ENCODE measurements at regions not wholly inside any gene's neighbourhood (a gene's known extent, or its start where the extent isn't known, plus 50 kb on each side); places are given as distances from the start of the nearest gene placed in this dataset.

DNA sequence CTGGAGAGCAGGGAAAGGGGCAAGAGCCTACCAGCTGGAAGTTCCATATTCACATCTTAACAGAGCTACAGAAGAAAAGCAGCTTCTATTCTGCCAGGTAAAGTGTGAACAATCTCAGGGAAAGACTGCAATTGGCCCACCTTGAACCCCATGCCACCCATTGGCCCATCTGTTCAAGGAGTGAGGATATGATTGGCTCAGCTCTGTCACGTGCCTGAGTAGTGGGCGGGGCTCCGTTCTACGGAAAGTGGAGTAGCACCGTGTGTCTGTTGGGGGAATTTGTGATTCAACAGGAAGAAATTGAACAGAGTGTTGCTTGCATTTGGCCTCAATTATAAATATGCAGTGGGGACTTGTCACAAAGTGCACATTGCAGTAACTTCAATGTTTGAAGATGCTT is 81.8 kb downstream of the MINAR1 start:
- Mint-ChIP-seq H3K27me3 (ENCODE audit: unreplicated experiment) (peaks cover 32% of the 10 kb centered on the region), H3K36me3 (ENCODE audit: insufficient read depth, unreplicated experiment) (no peaks in the 10 kb centered on the region), H3K4me3 (ENCODE audit: low read depth, unreplicated experiment) (no peak overlapping the region), H3K9me3 (ENCODE audit: low read depth, unreplicated experiment) (no peaks in the 10 kb centered on the region), H3K4me1 (ENCODE audit: low read depth, unreplicated experiment) (no peaks in the 10 kb centered on the region), H3K27ac (ENCODE audit: unreplicated experiment) (no peak overlapping the region)
- DNase-seq = no peak
- no TSS peak for BruUV-seq (replicated peaks)
- intact Hi-C loops (cut with micrococcal nuclease; ENCODE audit: unreplicated experiment) = loop anchor here (5.0 kb wide), 1 partner anchor 687 kb away; no protein-coding TSS in a partner anchor
- TF ChIP-seq, protein P1, sequence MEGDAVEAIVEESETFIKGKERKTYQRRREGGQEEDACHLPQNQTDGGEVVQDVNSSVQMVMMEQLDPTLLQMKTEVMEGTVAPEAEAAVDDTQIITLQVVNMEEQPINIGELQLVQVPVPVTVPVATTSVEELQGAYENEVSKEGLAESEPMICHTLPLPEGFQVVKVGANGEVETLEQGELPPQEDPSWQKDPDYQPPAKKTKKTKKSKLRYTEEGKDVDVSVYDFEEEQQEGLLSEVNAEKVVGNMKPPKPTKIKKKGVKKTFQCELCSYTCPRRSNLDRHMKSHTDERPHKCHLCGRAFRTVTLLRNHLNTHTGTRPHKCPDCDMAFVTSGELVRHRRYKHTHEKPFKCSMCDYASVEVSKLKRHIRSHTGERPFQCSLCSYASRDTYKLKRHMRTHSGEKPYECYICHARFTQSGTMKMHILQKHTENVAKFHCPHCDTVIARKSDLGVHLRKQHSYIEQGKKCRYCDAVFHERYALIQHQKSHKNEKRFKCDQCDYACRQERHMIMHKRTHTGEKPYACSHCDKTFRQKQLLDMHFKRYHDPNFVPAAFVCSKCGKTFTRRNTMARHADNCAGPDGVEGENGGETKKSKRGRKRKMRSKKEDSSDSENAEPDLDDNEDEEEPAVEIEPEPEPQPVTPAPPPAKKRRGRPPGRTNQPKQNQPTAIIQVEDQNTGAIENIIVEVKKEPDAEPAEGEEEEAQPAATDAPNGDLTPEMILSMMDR (IDR thresholded peaks at IDR 0.05; ENCODE audit: unreplicated experiment) = no peak
- CTCF ChIA-PET = no interaction called here

DNA sequence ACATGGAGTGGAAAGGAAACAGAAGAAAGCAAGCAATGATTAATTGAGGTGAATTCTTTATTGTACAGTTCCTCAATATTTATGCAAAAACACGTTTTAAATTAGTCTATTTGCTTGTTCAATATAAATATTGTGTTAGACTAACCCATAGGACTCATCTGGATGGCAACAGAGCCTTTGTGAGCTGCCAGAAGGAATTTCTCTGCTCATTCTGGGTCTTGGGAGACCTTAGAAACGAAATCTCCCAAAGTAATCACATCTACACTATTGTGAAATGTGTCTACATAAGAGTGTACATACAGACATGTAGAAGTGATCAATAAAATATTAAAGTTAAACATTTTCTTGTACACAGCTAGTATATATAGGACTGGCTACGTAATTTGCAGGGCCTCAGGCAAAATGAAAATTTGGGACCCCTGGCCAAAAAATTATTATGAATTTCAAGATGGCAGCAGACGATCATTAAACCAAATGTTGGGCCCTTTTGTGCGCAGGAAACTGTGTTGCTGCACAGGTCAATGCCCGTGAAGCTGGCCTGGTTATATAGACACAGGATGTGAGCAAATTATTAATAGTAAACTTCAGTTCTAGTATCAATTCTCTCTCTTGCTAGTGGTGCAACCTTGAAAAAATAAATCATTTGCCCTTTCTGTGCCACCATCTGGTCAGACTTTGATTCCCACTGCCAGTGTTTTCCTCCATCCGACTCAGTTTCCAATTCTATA is 83.3 kb downstream of the MINAR1 start:
- Mint-ChIP-seq H3K36me3 (ENCODE audit: insufficient read depth, unreplicated experiment) (no peaks in the 10 kb centered on the region), H3K4me3 (ENCODE audit: low read depth, unreplicated experiment) (no peak overlapping the region), H3K27me3 (ENCODE audit: unreplicated experiment) (peaks cover 47% of the 10 kb centered on the region), H3K9me3 (ENCODE audit: low read depth, unreplicated experiment) (no peaks in the 10 kb centered on the region), H3K27ac (ENCODE audit: unreplicated experiment) (no peak overlapping the region), H3K4me1 (ENCODE audit: low read depth, unreplicated experiment) (no peaks in the 10 kb centered on the region)
- CTCF ChIA-PET = no interaction called here
- no TSS peak for BruUV-seq (replicated peaks)
- TF ChIP-seq, protein P1 (IDR thresholded peaks at IDR 0.05; ENCODE audit: unreplicated experiment) = no peak
- intact Hi-C loops (cut with micrococcal nuclease; ENCODE audit: unreplicated experiment) = no loop called here
- no peak for DNase-seq

DNA sequence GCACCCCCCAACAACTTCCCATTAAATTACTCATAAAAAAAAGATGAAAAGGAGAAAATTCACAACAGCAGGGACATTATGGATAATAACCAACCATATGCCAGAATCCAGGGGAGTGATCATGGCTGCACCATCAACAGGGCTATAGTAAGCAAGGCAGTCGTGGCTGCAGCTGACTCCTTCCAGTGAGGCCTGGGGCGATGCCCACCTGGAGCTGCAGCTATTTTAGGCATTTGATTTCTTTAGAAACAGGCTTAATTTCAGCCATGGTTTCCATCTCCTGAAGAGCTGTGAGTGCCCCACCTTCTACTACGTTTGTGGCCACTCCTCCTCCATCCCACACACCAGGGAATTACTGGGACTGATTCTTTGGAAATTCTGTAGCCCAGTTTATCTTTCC is 84.0 kb downstream of the MINAR1 start:
- no peak for DNase-seq
- CTCF ChIA-PET = no interaction called here
- Mint-ChIP-seq H3K27ac (ENCODE audit: unreplicated experiment) (no peak overlapping the region), H3K4me3 (ENCODE audit: low read depth, unreplicated experiment) (no peak overlapping the region), H3K9me3 (ENCODE audit: low read depth, unreplicated experiment) (no peaks in the 10 kb centered on the region), H3K4me1 (ENCODE audit: low read depth, unreplicated experiment) (no peaks in the 10 kb centered on the region), H3K27me3 (ENCODE audit: unreplicated experiment) (peaks cover 54% of the 10 kb centered on the region), H3K36me3 (ENCODE audit: insufficient read depth, unreplicated experiment) (no peaks in the 10 kb centered on the region)
- intact Hi-C loops (cut with micrococcal nuclease; ENCODE audit: unreplicated experiment) = no loop called here
- BruUV-seq (replicated peaks) = no TSS peak
- TF ChIP-seq, protein P1 (IDR thresholded peaks at IDR 0.05; ENCODE audit: unreplicated experiment) = no peak

DNA sequence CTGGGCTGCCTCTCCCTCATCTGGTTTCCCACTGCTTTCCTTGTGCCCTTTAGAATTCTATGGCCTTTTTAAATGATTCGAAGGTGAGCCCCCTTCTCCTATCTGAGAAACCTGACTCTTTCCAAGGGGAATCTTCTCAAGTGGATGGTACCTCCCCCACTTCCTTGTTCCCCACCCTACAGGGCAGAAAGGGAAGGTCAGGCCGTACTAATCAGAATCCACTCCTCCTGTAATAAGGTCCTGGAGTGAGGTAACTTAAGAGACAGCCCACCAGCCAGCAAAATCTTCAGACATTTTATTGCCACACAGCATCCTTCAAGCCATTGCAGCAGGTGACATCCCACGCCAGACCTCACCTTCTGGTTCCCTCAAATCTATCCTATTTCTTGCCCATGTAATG is 84.5 kb downstream of the MINAR1 start:
- DNase-seq = no peak
- intact Hi-C loops (cut with micrococcal nuclease; ENCODE audit: unreplicated experiment) = no loop called here
- TF ChIP-seq, protein P1 (IDR thresholded peaks at IDR 0.05; ENCODE audit: unreplicated experiment) = no peak
- BruUV-seq (replicated peaks) = no TSS peak
- H3K9me3 Mint-ChIP-seq (ENCODE audit: low read depth, unreplicated experiment) = no peaks in the 10 kb centered on the region
- CTCF ChIA-PET = no interaction called here
- H3K36me3 Mint-ChIP-seq (ENCODE audit: insufficient read depth, unreplicated experiment) = no peaks in the 10 kb centered on the region
- peaks cover 59% of the 10 kb centered on the region for H3K27me3 Mint-ChIP-seq (ENCODE audit: unreplicated experiment)
- H3K27ac Mint-ChIP-seq (ENCODE audit: unreplicated experiment) = no peak overlapping the region
- H3K4me3 Mint-ChIP-seq (ENCODE audit: low read depth, unreplicated experiment) = no peak overlapping the region
- H3K4me1 Mint-ChIP-seq (ENCODE audit: low read depth, unreplicated experiment) = no peaks in the 10 kb centered on the region
